Activated CD4-positive, CD25-positive, alpha-beta regulatory T cell treated with anti-CD3 and anti-CD28 coated beads, Interleukin-2, amount 50 U/mL, for 24 hours (primary cell): ENCODE measurements at regions not wholly inside any gene's neighbourhood (a gene's known extent, or its start where the extent isn't known, plus 50 kb on each side); places are given as distances from the start of the nearest gene placed in this dataset.

Source experiments
- ATAC-seq, 2 donors: fragments of 150-1000 bp; cut with Tn5 transposase; one replicate each; pipeline ENCODE4 v1.10.0; 2021; ENCODE audit warnings: mild to moderate bottlenecking in 1 of 2, moderate library complexity in 1 of 2

DNA sequence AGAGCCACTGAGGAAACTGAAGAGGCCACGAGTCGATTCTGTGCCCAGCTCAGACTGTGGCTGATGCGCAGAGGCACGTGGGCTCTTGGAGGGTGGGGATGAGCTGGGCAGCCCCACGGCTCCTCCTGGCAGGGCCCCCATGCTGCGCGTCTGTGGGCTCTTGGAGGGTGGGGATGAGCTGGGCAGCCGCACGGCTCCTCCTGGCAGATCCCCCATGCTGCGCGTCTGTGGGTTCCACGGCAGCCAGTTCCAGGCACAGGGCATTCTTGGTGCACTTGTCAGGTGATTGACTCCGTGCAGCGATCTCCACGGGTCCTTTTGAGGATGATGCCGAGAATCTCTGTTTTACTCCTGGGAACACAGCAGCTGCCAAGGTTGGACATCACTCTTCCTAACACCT, 138.1 kb upstream of the ZNF236 start:
- no peak for ATAC-seq

DNA sequence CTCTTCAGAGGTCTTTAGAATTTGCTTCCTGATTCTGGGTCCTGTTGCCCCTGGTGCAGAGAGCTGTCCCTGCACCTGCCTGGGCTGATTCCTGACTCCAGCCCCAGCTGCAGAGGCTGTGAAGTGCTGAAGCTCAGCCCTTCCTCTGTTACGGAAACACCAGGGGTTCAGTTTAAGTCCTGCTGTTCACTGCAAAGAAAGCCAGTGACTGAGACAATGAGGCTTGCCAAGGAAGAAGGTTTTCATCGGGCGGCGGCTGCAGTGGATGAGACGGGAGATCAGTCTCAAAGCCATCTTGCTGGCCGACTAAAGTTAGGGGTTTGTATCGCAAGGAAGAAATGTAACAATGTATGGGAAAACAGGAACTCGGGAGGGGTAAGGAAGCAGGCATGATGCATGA, 142.4 kb upstream of the ZNF236 start:
- ATAC-seq = no peak

DNA sequence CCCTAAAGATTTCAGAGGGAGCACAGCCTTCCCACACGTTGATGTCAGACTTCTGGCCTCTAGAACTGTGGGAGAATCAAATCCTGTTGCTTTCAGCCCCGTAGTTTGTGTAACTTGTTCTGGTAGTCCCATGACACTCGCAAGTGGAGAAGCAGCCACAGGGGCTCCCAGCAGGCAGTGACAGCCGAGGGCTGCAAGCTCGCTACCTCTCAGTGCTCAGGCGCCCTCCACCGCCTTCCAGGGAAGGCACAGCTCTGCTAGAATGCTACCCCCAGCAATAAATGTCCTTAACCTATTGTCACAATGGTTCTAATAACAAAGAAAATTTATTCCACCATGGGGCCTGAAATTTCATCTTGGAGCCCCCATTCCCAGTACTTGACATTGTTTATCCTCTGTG, 143.1 kb upstream of the ZNF236 start:
- no peak for ATAC-seq

DNA sequence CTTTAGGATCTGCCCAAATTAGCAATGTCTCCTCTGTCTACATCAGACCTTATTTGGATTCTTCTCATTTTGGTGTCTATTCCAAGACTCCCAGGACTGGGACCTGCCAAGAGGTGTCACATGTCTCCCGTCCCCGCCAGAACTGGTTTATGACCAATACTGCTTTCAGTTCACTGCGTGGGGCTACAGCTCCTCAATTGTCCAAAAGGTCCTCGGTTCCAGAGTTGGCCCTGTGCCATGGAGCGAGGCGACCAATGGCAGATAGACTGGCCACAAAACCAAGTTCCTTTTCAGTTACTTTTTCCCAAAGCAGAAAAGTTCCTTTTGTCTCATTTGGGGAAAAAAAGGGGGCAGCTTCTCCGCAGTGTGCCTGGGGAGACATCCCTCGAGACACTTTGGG, 144.1 kb upstream of the ZNF236 start:
- ATAC-seq = no peak

DNA sequence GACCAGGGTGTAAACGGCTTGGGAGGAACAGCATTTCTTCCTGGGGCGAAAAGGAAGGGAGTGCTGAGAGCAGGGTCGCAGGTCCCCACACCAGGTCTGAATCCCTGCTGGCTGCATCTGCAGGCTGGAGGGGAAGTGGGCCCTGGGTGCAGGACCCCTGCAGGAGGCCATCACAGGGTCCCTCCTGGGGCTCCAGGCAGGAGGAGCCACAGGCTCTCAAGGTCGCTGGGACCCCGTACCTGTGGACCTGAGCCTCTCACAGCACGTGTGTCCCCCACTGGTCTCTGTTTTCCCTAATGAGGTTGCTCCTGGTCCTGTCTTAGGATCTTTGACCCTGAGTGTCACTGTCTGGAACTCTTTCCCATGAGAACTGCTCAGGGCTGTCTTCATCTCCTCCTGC, 147.8 kb upstream of the ZNF236 start:
- no peak for ATAC-seq

DNA sequence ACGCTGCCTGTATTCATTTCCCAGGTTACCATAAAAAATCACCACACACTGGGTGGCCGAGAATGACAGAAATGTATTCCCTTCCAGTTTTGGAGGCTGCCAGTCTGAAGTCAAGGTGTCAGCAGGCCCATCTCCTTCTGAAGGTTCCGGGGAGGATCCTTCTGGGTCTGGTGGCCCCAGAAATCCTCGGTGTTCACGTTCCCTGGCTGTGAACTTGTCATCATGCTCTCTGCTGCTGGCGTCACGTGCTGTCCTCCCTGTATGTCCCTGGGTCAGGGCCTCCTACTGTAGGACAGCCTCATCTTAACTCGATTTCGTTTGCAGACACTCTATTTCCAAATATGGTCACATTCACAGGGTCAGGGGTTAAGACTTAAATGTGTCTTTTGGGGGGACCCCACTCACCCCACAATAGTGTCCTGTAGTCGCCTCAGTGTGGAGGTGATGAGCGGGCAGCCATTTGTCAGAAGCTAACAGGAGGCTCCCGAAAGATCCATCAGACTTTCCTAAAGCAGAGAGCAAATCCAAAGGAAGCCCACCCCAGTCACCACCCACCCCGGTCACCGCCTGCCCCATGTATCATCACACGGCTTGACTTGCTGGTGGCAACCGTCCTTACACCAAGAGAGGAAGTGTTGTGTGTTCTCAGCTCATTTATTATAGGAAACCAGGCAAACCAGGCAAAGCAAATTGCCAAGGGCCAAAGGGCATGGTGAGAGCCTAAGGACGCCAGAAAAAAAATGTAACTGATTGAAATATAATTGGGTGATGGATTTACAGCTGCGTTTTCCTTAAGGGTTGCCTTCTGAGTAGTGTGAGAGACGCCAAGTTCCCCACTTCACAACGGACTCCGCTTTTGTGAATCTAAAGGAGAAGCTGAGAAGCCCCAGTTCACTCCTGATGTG, 148.8 kb upstream of the ZNF236 start:
- no peak for ATAC-seq

DNA sequence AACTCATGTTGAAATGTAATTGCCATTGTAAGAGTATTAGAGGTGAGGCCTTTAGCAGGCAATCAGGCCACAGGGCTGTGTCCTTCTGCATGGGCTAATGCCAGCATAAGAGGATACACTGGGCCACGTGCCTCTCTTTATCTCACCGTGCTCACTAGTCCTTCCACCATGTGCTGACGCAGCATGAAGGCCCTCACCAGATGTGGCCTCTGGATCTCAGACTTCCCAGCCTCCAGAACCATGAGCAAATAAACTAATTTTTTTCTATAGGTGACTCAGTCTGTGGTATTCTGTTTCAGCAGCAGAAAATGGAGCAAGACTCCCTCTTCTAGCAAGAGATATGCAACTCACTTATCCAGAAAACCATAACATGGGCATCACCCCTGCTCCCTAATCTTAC, 149.7 kb upstream of the ZNF236 start:
- no peak for ATAC-seq

DNA sequence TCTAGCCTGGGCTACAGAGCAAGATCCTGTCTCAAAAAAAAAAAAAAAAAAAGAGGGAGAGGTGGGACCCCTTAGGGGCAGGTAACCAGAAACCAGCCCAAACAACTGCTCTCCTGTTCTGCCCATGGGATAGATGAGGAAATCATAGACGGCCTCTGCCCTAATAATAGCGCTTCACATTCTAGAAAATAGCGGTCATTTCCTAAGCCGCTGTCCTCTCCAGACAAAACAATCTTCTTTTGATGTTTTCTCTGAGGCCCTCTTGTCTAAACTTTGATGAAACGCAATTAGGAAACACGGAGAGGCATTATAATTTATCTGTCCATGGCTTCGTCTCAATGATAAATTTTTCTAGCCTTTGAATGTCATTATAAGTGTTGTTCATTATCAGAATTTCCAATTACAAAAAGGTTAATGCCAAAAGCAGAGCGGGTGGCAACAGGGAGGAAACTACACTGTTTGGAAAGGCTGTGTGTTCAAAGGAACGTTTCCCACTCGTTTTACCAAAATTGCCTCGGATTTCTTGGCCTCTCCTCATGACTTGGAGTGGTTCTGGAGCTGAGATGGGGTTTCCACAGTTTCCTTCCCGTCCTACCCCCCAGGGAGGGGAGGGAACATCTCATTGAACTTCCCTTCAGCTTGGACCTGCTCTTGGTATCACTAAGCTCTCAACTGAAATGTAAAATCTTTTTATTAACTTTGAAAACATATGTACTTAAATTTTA, 151.6 kb upstream of the ZNF236 start:
- no peak for ATAC-seq

DNA sequence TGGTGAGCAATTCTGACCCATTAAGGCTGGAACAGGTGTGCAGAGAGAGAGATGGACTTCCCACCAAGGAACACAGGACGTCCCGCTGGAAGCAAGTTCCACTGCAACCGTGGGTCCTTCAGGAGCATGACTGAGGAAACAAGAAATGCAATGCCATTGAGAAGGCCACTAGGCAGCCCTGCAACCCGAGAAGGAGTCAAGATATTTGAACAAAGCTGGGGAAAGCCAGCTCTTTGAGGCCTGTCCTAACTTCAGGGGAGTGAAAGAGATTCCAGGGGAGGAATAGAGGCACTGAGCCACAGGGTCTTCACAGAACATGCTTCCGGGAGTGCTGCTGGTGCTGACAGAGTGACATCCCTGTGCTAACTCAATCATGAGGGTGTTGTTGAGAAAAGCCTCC, 153.8 kb upstream of the ZNF236 start:
- ATAC-seq = no peak

DNA sequence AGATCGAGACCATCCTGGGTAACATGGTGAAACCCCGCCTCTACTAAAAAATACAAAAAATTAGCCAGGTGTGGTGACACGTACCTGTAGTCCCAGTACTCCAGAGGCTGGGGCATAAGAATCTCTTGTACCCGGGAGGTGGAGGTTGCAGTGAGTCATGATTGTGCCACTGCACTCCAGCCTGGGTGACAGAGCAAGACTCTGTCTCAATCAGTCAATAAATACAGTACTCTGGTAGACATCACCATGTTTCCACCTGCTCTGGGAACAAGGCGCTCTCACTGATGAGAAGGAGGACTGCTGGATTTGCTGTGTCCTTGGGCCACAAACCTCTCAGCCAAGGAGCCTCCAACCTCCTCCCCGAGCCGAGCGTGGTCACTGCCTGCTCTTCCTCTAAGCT, 154.2 kb upstream of the ZNF236 start:
- ATAC-seq = no peak

DNA sequence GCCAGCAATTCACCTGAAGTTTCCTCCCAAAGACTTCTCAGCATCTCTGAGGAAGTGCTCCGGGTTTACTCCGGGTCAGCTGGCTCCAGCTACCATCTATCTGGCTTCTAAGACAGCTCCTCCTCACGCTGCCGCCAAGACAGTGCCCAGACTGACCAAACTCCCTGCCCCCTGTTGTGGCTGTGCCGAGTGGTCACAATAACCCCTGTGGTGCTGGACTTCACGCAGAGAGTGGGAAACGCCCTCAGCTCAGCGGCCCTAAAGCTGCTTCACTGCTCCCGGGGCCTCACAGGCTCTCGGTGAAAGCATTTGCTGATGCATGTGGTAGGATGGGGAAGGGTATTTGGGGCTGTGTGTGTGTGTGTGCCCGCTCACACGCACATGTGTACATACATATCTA, 154.8 kb upstream of the ZNF236 start:
- ATAC-seq = no peak

DNA sequence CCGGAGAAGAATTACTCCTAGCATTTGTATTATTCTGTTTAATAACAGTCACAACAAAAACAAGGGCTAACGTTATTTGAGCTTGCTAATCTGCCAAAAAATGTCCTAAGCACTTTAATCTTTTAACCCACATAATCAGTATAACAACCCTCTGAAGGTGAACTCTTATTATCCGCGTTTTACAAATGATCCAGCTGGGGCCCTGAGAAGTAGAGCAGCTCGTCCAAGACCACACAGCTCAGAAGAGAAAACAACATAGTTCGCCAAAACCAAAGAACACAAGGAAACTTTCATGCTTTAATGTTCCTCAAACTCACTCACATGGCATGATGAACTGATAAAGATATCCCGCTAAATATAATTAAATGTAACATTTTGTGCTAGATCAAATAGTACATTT, 159.7 kb upstream of the ZNF236 start:
- no peak for ATAC-seq

DNA sequence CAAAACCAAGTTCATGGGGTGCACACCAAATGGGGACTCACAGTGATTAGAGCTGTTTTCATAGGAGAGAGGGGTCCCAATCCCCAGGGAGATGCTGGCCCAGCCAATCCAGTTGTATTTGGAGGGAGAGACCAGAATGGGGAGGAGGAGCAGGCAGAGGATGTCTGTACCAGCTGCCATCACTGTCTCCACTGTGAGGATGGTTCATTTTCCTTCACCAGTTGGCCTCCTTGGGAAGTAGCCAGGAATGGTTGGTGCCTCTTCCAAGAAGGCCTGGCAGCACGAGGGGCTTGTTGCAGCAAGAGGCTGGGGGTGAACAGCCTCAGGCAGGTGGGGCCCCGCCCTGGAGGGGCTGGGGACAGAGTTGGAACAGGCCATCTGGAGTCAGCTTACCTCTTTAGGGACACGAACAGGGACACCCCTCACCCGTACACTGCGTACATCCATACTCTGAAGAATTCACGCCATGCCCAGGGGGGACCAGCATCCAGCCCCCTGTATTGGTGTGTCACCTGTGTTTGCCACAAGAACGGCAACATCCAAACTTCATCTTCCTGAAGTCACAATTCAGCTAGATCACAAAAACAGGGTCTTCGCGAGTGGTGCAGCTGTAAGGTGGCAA, 161.7 kb upstream of the ZNF236 start:
- ATAC-seq = no peak

DNA sequence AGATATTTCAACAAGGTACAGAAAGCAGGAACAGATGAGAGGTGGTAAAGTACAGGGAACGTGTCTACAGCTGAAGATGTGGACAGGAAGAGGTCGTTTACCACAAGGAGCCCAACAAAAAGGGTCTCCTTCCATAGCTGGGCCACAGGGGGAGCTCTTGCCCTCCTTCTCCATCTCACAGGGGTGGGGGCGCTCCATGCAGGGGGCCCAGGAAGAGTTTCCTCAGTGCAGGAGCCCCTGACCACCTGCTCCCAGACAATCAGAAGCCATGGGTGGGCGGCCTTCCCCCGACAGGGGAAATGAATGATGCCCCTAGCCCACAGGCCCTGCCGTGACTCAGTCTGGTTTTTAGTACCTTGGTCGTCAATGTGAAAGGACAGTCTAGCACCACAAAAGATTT, 163.6 kb upstream of the ZNF516 start:
- no peak for ATAC-seq

DNA sequence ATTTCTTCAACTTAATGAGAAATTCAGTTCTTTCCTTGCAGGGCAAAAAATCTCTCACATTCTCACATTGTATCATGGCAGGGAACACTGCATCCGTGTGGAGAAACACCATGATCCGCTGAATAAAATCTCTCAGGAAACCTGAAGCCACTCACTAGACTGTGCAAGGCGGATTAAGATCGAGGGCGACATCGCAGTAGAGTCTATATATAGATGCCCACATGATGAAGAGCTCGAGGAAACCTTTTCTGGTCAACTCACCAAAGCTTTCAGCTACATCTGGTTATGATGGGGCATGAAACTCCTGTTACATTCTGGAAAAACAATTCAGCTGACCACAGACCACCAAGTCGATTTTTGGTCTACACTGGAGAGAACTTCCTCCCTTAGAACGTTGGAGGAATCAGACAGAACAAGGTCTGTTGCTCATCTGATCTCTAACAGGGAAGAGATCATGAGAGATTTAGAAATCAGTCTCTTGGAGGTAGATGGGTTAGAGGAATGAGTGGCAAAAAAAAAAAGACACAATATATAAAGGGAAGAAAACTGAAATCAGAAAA, 162.9 kb upstream of the ZNF516 start:
- no peak for ATAC-seq

DNA sequence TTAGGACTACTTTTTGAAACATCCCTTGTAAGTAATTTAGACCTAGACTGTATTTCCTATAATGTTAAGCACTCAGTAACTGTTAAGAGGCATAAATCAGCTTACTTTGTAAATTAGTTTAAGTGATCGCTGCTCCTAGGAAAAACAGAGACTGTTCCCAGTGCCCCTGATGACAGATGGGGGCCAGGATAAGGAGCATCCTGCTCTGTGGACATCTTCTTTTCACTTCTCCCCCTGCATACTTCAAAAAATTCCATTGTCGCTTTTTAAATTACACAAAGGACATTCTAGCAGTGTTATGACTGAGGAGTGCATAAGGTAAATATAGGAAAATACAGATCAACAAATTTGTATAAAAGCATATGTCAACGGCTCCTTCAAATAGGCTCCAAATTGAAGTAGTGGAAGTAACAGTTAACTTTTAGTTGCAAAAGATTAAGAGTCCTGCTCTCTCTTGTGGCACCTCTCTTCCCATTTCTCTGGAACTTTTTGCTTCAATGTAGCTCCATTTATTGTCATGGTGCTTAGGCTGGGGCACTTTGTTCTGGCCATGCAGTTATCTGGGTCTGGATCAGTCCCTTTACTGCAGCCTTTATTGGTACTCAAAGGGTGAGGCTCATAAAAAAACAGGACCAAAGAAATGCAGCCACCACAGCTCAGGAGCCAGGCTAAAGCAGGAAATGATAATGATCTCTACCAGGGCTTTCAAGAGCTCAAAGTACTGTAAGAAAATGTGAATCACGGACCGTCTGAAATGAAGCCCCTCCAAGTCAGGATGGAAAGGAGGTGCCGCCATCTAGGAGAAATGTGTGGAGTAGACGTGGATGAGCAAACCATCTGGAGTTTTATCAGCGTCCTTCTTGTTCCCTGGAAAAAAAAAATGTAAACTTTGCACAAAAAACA, 162.1 kb upstream of the ZNF516 start:
- no peak for ATAC-seq

DNA sequence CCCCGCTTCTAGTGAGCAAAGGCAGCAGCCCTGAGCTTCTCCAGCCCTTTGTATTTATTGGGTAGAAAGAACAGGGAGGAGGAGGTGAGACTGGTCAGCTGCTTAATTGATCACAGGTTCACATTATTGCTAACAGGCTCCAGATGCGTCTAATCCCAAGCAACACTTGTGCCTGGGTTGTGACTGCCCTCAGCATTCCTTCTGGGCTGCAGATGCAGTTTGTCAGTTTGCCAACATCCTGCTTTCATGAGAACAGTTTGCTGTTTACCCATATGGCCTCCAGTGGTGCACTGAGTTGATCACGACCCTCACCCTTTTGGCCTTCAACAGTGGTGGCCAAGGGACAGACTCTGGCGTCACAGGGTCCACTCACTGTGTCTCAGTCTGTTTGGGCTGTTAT, 159.5 kb upstream of the ZNF516 start:
- ATAC-seq = no peak

DNA sequence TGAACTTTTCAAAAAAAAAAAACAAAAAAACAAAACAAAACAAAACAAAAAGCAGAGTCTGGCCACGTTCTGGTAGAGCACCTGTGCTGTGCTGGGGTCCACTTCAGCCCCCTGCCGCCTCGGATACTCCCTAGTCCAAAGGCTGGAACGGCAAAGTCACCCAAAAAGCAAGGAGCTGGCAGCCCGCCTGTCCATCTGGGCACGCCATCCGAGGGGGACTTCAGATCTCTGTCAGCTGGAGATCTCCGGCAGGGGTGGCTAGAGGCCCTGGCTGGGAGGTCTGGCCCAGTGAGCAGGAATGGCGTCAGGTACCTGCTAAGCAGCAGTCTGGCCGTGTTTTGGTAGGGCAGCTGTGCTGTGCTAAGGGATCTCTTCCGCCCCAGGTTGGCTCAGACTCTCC, 152.3 kb upstream of the ZNF516 start:
- no peak for ATAC-seq

DNA sequence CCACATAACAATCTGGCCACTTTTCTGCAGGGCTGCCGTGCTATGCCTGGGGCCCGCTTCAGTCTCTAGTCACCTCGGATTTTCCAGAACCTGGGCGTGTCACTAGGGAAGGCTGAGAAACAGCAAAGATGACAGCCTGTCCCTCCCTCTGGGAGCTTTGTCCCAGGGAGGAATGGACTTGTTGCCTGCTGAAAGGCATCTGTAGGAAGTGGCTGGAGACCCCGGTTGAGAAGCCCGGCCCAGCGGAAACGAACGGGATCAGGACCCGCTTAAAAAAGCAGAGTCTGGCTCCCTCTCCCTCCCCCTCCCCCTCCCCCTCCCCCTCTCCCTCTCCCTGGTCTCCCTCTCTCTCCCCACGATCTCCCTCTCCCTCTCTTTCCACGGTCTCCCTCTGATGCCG, 149.5 kb upstream of the ZNF516 start:
- ATAC-seq = no peak

DNA sequence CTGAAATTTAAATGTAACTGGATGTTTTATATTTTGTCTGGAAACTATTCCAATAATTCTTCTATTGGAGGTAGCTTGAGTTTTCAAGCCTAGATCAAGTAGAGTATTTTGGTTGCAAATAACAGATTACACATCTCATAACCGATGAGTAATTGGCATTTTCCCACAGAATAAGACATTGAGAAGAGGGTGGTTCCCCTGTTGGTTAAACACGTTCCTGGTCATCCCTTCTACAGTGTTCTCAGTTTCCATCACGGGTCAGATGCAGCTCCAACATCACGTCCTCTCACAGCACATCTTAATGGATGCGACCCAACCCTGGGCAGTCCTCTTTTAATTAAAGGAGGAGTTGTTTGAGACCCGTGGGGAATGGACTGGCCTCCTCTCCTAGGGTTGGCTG, 149.0 kb upstream of the ZNF516 start:
- ATAC-seq = no peak

DNA sequence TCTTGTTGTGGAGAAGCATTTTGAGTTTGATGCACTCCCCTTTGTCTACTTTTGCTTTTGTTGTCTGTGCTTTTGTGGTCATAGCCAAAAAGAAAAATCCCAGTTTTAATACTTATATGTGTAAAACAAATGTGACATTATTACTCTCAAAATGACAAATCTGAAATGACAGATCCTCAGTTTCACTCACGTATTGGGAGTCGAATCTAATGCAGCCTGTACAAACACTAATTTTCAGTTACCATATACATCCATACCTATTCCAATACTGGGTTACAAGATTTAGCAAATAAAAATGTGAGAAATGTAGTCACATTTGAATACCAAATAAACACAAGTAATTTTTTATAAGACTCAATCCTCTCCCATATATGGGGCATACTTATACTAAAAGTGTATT, 148.2 kb upstream of the ZNF516 start:
- no peak for ATAC-seq

DNA sequence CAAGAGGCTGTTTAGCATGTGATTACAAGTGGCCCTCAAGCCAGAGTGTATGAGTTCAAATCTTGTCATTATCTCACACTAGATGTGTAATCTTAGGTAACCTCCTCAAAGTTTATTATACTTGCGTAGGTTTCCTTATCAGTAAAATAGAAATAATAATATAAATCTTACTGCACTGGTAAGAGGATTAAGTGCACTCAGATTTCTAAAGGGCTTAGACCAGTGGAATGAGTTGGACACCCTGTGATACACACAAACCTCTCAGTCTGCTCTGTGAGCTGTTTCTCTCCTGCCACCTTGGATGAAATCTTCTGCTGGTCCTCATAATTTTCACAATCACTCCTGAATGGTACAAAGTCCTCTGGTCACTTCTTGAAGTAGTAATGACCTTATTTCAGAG, 145.4 kb upstream of the ZNF516 start:
- ATAC-seq = no peak

DNA sequence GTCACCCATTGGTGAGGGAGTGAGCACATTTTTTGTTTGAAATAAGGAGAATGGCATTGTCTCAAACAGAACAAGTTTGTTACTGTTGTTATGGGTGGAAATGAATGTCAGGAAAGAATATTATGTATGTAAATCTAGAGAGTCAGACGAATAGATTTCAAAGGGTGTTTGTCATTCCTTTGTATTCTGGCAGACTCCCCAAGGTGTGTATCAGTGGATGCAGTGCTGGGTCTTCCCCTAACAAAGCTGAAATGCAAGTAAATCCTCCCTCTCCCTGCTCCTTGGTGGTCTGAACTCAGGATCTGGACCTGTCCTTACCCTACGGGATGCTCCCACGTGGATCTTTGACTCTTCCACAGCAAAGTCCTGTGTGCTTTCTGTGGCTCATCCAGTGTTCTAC, 139.5 kb upstream of the ZNF516 start:
- ATAC-seq = no peak
